ENCODE measurements at regions not wholly inside any gene's neighbourhood (a gene's known extent, or its start where the extent isn't known, plus 50 kb on each side); places are given as distances from the start of the nearest gene placed in this dataset.

- Histone ChIP-seq H3K27ac (no peak overlapping the region), H3K9me2 (ENCODE audit: insufficient read depth) (no peaks in the 10 kb centered on the region), H2AFZ (no peak overlapping the region), H3K79me2 (ENCODE audit: low read depth) (no peaks in the 10 kb centered on the region), H3F3A (ENCODE audit: insufficient read depth, low read depth) (no peaks in the 10 kb centered on the region), H3K4me2 (no peak overlapping the region), H3K9me3 (ENCODE audit: insufficient read depth, low read depth) (no peaks in the 10 kb centered on the region), H3K4me1 (replicated peaks; ENCODE audit: insufficient read depth) (no peaks in the 10 kb centered on the region), H3K4me3 (no peak overlapping the region), H3K36me3 (ENCODE audit: low read depth) (no peaks in the 10 kb centered on the region), H3K27me3 (ENCODE audit: insufficient read depth, low read depth) (no peaks in the 10 kb centered on the region), H4K20me1 (ENCODE audit: insufficient read depth) (no peaks in the 10 kb centered on the region)
- no peak for DNase-seq
- CTCF ChIA-PET, result no interaction called here
- POLR2A ChIA-PET (ENCODE audit: unreplicated experiment), result no interaction called here
- intact Hi-C loops (cut with micrococcal nuclease; ENCODE audit: unreplicated experiment), result no loop called here
- no TSS peak for BruUV-seq (replicated peaks)
- TF ChIP-seq EZH2 (IDR thresholded peaks at IDR 0.05; ENCODE audit: low read depth) (no peak), CTCF (conservative IDR thresholded peaks at IDR 0.05) (no peak)
These were observed 124.7 kb upstream of the NALF2 start for GRCh38 chrX:69379412-69379811.

GRCh38 chrX:69374569-69374968, 129.6 kb upstream of the NALF2 start:
- H3K4me1 ChIP-seq (replicated peaks; ENCODE audit: insufficient read depth), result no peaks in the 10 kb centered on the region
- no peaks in the 10 kb centered on the region for H4K20me1 ChIP-seq (ENCODE audit: insufficient read depth)
- H3K36me3 ChIP-seq (ENCODE audit: low read depth), result no peaks in the 10 kb centered on the region
- H3K9me3 ChIP-seq (ENCODE audit: insufficient read depth, low read depth), result no peaks in the 10 kb centered on the region
- BruUV-seq (replicated peaks), result no TSS peak
- DNase-seq, result no peak
- TF ChIP-seq EZH2 (IDR thresholded peaks at IDR 0.05; ENCODE audit: low read depth) (no peak), CTCF (conservative IDR thresholded peaks at IDR 0.05) (no peak)
- H3K27ac ChIP-seq, result no peak overlapping the region
- no peaks in the 10 kb centered on the region for H3K79me2 ChIP-seq (ENCODE audit: low read depth)
- H3K4me3 ChIP-seq, result no peak overlapping the region
- ChIA-PET POLR2A (ENCODE audit: unreplicated experiment) (no interaction called here), CTCF (no interaction called here)
- no peak overlapping the region for H3K4me2 ChIP-seq
- no peaks in the 10 kb centered on the region for H3K27me3 ChIP-seq (ENCODE audit: insufficient read depth, low read depth)
- H3K9me2 ChIP-seq (ENCODE audit: insufficient read depth), result no peaks in the 10 kb centered on the region
- H3F3A ChIP-seq (ENCODE audit: insufficient read depth, low read depth), result no peaks in the 10 kb centered on the region
- intact Hi-C loops (cut with micrococcal nuclease; ENCODE audit: unreplicated experiment), result no loop called here
- no peak overlapping the region for H2AFZ ChIP-seq

GRCh38 chrX:69372435-69372834, 131.7 kb upstream of the NALF2 start:
- ChIA-PET POLR2A (ENCODE audit: unreplicated experiment) (no interaction called here), CTCF (no interaction called here)
- intact Hi-C loops (cut with micrococcal nuclease; ENCODE audit: unreplicated experiment), result no loop called here
- Histone ChIP-seq H3K79me2 (ENCODE audit: low read depth) (no peaks in the 10 kb centered on the region), H2AFZ (no peak overlapping the region), H4K20me1 (ENCODE audit: insufficient read depth) (no peaks in the 10 kb centered on the region), H3K36me3 (ENCODE audit: low read depth) (no peaks in the 10 kb centered on the region), H3K4me3 (no peak overlapping the region), H3K9me3 (ENCODE audit: insufficient read depth, low read depth) (no peaks in the 10 kb centered on the region), H3F3A (ENCODE audit: insufficient read depth, low read depth) (no peaks in the 10 kb centered on the region), H3K4me1 (replicated peaks; ENCODE audit: insufficient read depth) (no peaks in the 10 kb centered on the region), H3K9me2 (ENCODE audit: insufficient read depth) (no peaks in the 10 kb centered on the region), H3K27me3 (ENCODE audit: insufficient read depth, low read depth) (no peaks in the 10 kb centered on the region), H3K27ac (no peak overlapping the region), H3K4me2 (no peak overlapping the region)
- no TSS peak for BruUV-seq (replicated peaks)
- DNase-seq, result no peak
- TF ChIP-seq CTCF (conservative IDR thresholded peaks at IDR 0.05), result no peak
- no peak for TF ChIP-seq EZH2 (IDR thresholded peaks at IDR 0.05; ENCODE audit: low read depth)

All from PC-9 (cell line).